Liver (tissue), 3 donors: ENCODE measurements at regions not wholly inside any gene's neighbourhood (a gene's known extent, or its start where the extent isn't known, plus 50 kb on each side); places are given as distances from the start of the nearest gene placed in this dataset.

Source experiments
- CTCF ChIP-seq: fragments of 150-350 bp; IDR thresholded peaks from 2 replicates; pipeline ENCODE4 v1.5.1; 2017; ENCODE audit warnings: improper control_type of control experiment, low read depth, low read length; ENCODE audit not compliant: missing input control
- FOXA1 ChIP-seq: IDR thresholded peaks from 2 replicates; pipeline ENCODE4 v1.6.1; 2016; ENCODE audit warnings: antibody characterized with exemption
- JUND ChIP-seq, 2 donors: IDR thresholded peaks; 2 replicates each; pipeline ENCODE4 v1.6.1; 2016; ENCODE audit warnings: antibody characterized with exemption in 2 of 2
- donor health status: healthy.
- donor health status: healthy.

- TF ChIP-seq CTCF (no peak), FOXA1 (no peak), JUND (IDR thresholded peaks at IDR 0.05) (no peak)
Observed at GRCh38 chr10:80786322-80786721, 248.6 kb downstream of the SH2D4B start.
